ENCODE measurements at regions not wholly inside any gene's neighbourhood (a gene's known extent, or its start where the extent isn't known, plus 50 kb on each side); places are given as distances from the start of the nearest gene placed in this dataset.
"Not testable (repeated sequence)": the region's sequence is repeated elsewhere in the genome, so short reads cannot be mapped to it uniquely, and the experiment has no call there.

DNA sequence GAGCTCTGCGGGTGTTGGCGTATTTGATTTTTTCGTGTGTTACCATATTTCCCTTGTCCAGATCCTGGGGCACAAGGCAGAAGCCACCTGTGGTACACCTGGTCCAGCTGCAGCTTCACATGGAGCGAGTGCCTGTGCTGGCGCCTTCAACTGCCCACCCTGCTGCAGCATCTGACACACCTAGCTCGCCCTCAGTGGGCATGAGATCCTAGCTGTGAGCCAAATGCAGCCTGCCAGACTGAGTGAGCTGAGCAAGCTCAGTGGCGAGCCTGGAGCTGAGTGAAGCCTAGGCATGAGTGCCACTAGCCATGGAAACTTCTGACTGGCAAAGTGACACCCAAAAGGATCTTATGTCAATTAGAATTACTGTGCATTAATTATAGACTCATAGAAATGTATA, 1226.8 kb upstream of the FLRT2 start:
- DNase-seq, result no peak

DNA sequence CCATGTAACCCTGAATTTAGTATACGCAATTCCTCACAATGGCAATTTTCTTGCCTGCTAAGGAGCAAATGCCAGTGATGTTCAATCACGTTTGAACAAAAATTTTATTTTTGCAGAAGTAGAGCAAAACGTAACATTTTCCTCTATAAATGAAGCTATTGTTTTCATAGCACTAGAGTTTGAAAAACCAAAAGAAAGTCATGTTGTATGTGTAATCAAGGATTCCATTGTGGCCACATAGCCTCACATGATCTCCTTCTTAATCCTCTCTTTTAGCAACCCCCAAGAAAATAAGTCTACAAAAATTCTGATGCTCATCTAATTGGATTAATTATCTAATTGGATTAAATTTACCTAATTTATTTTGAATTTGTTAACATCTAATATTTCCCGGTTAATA, 1217.4 kb upstream of the FLRT2 start:
- no peak for DNase-seq

DNA sequence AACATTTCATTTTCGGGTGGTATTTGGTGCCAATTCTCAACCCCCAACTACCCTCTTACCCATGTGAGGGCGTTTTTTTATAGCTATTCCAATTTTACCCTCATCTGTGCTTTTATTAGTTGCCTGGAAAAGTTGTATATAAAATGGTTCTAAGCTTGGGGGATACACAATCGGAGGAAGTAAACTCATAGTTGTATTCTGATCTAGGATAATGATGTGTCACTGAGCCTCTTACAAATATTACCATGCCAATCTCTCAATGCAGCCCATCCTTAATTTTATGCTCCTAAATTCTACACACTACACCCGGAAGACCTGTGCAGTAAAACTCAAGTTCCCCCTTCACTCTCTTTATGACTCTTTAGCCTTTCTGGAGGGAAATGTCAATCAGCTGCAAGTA, 1206.5 kb upstream of the FLRT2 start:
- no peak for DNase-seq

GRCh38 chr14:84323978-84324377, 1206.0 kb upstream of the FLRT2 start:
- no peak for DNase-seq

- DNase-seq, result no peak
Measured at GRCh38 chr14:84336433-84336832, 1193.5 kb upstream of the FLRT2 start.

DNA sequence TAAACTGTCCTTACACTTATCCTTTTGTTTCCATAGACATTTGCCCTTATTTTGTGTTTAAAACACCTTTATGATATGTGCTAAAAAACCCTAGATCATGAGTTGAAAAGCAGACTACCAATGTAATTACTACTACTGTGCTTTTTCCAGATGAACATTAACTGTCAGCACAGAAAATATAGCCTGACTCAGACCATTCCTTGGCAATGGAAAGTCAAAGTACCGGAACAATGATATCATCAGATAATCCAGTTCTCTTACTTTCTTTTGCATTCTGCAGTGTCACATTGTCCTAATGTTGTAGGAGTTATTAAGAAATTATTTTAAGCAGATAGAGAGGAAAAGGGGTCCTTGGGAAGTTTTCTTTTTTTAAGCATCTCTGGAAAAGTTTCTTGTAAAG, 1189.0 kb upstream of the FLRT2 start:
- DNase-seq, result no peak

DNA sequence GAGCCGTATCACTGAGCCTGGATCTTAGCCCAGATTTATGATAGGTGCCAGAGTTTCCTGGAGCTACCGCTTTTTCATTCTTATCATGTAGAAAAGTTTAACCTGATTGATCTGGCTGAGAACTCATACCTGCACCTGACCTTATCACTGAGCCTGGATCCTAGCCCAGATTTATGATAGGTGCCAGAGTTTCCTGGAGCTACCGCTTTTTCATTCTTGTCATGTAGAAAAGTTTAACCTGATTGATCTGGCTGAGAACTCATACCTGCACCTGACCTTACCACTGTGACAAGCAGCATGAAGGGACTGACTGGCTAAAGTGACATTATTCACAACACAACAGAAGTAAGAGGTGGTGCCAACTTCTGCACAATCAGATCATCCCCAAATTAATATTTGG, 1188.1 kb upstream of the FLRT2 start:
- DNase-seq, result not testable (repeated sequence)

- no peak for DNase-seq
Measured at GRCh38 chr14:84343656-84344055, 1186.3 kb upstream of the FLRT2 start.

- DNase-seq, result no peak
Measured at GRCh38 chr14:84351646-84352045, 1178.3 kb upstream of the FLRT2 start.

DNA sequence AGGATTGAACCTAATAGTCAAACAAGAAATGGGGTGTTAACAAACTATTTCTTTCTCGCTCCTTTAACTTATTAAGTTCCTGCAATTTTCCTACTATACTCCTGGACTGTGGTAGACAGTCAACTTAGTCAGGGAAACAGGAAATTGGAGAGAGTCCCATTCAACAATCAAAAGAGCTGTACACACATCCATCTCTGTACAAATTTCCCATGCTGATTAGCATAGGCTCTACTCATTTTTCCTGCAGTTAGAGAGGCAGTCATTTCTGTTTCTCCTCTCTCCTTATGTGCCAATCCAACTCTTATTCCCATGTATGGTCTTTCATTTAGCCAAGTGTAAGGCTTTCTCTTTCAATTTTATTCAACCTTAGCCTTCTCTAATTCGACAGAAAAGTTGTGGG, 1168.5 kb upstream of the FLRT2 start:
- DNase-seq, result no peak

DNA sequence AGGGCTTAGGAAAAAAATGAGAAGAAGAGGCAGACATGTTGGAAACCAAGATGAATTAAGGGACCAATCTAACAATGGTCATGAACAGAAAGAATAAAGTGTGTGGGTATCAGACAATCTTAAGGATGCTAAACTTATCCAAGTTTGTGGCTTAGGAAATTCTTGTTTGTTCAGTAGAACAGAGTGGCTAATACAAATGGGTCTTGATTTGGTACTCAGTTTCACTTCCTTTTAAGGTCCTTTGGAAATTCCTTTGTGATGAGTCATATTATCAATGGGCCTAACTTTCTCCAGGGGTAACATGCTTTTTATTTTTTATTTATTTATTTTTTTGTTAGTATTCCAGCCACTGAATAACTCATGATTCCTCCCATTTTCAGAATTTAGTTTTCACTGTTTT, 1154.7 kb upstream of the FLRT2 start:
- DNase-seq, result no peak

- DNase-seq, result no peak
Measured at GRCh38 chr14:84390010-84390409, 1139.9 kb upstream of the FLRT2 start.

DNA sequence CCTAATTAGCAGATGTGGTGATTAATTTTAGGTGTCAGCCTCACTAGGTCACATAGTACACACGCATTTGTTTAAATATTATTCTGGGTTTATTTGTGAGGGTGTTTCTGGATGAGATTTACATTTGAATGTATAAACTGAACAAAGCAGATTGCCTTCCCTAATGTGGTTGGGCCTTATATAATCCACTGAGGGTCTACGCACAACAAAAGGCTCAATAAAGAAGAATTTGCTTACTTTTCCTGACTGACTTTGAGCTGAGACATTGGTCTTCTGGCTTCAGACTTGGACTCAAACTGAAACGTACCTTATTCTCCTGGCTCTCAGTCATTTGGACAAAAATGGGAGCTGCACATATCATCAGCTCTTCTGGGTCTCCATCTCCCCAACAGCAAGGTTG, 1132.3 kb upstream of the FLRT2 start:
- DNase-seq, result no peak

DNA sequence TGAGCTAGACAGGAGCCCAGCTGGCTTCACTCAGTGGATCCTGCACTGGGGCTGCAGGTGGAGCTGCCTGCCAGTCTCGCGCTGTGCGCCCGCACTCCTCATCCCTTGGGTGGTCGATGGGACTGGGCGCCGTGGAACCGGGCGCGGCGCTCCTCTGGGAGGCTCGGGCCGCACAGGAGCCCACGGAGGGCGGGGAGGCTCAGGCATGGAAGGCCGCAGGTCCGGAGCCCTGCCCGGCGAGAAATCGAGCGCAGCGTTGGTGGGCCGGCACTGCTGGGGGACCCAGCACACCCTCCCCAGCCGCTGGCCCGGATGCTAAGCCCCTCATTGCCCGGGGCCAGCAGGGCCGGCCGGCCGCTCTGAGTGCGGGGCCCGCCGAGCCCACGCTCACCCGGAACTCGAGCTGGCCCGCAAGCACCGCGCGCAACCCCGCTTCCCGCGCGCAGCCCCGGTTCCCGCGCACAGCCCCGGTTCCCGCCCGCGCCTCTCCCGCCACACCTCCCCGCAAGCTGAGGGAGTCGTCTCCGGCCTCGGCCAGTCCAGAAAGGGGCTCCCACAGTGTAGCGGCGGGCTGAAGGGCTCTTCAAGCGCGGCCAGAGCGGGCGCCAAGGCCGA, 1130.5 kb upstream of the FLRT2 start:
- no peak for DNase-seq

DNA sequence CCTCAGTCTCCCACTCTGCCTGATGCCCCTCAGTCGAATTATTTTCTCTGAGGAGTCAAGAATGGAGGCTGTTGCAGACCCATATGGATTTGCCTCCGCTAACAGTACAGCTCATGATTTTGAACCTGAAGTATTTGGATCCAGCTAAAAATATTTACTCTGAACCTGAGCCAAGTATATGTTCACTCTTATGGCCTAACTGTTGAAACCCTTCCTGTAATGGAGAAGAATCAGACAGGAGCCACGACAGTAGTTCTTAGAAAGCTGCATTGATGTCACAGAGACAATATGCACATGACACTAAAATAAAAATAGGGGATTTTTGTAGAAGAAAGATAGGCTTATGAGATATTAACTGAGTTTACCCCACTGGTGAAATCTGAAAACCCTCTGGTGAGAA, 1128.3 kb upstream of the FLRT2 start:
- DNase-seq, result no peak

GRCh38 chr14:84403585-84403984, 1126.4 kb upstream of the FLRT2 start:
- no peak for DNase-seq

GRCh38 chr14:84404246-84404645, 1125.7 kb upstream of the FLRT2 start:
- no peak for DNase-seq

- DNase-seq, result no peak
Measured at GRCh38 chr14:84409435-84409834, 1120.5 kb upstream of the FLRT2 start.

GRCh38 chr14:84410344-84410743, 1119.6 kb upstream of the FLRT2 start:
- DNase-seq, result no peak

DNA sequence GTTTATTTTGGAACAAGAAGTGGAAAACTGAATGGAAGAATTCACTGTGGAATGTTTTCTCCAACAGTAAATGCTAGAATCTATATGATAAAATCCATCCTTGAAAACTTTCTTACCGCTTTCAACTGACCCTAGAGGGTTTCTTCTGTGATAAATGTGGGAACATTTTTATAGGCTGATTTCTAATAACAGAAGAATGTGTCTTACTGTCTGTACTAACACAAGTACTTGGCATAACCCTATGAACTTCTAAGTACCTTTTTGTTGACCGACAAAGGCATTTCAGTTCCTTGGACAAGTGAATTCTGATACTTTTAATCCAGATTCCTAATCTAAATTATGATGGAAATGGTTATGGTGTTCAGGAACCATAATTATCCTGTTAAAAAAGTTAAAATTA, 1109.7 kb upstream of the FLRT2 start:
- no peak for DNase-seq

DNA sequence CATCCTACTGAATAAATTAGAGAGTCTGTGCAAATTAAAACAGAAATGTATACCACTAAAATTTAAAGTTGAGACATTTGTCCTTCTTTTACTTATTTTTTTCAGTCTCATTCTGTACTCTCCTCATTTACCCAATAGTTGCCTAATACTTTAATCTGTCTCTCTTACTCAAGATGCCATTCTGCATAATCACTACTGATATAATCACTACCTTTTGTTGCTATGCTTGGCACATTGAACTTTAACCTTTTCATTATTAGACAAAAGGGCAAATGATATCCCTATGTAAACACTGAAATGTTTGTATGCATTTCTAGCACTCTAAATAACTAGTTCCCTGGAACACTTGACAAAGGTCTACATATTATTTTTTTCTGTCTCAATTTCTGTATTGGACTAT, 1108.3 kb upstream of the FLRT2 start:
- no peak for DNase-seq

GRCh38 chr14:84425968-84426367, 1104.0 kb upstream of the FLRT2 start:
- no peak for DNase-seq

- no peak for DNase-seq
Measured at GRCh38 chr14:84432676-84433075, 1097.3 kb upstream of the FLRT2 start.

- DNase-seq, result no peak
Measured at GRCh38 chr14:84433961-84434360, 1096.0 kb upstream of the FLRT2 start.

DNA sequence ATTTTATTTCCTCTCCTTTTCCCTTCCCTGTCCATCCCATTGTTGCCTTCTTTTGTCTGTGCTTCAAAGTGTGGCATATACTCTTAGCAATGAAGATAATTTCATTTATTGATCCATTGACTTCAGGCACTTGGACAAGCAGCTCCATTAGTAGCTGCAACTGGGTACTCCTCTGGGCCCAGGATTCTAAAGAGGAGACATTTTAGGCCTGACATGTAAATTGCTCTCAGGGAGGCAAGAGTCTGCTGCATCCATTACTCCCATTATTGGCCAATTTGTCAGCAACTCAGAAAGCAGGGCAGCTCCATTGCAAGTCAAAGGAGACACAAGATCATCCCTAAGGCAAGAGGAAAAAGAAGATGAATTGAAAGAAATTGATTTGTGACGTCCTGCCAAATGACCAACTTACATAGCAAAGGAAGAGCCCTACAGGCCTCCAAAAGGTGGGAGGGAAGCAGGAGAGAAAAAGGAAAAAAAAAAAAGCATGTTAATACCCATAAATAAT, 1094.1 kb upstream of the FLRT2 start:
- DNase-seq, result no peak

DNA sequence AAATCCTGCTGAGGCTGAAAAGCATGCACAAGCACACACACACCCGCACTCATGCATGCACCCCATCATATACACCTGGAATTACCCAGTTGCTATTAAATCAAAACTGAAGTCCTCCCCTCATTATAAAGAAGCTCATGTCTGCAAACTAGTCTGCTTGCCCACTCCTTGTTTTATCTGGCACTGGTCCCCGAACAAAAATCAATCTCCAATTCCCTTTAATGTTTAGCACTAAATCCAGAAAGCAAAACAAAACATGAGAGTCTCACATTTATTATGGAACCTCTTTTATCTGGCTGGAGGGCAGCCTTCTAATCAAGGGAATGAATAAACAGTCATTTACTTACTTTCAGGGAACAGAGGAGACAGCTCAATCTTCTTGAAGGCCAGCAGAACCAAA, 1093.4 kb upstream of the FLRT2 start:
- DNase-seq, result no peak
